ENCODE measurements at regions not wholly inside any gene's neighbourhood (a gene's known extent, or its start where the extent isn't known, plus 50 kb on each side); places are given as distances from the start of the nearest gene placed in this dataset.

DNA sequence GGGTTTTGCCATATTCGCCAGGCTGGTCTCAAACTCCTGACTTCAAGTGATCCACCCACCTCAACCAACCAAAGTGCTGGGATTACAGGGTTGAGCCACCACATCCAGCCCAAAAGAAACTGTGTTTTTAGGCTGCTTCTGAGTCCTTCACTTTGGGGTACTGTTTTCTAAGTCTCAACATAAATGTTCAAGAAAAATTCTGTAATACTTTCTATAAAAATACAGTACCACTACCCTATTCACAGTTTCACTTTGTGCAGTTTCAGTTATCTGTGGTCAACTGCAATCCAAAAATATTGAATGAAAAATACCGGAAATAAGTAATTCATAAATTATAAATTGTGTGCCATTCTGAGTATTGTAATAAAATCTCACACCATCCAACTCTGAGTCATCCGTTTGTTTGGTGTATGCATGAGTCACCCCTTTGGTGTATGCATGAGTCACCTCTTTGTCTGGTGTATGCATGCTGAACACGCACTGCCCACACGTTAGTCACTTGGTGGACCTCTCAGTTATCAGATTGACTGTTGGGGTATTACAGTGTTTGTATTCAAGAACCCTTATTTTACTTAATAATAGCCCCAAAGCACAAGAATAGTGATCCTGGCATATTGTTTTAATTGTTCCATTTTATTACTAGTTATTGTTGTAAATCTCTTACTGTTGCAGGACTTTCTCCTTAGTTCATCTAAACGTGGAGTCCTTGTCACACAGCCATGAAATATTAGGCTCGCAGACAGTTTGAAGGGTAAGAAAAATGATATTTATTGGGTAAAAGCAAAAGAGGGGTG, 190.2 kb downstream of the FSCB start (continued):
- TF ChIP-seq, protein P1, sequence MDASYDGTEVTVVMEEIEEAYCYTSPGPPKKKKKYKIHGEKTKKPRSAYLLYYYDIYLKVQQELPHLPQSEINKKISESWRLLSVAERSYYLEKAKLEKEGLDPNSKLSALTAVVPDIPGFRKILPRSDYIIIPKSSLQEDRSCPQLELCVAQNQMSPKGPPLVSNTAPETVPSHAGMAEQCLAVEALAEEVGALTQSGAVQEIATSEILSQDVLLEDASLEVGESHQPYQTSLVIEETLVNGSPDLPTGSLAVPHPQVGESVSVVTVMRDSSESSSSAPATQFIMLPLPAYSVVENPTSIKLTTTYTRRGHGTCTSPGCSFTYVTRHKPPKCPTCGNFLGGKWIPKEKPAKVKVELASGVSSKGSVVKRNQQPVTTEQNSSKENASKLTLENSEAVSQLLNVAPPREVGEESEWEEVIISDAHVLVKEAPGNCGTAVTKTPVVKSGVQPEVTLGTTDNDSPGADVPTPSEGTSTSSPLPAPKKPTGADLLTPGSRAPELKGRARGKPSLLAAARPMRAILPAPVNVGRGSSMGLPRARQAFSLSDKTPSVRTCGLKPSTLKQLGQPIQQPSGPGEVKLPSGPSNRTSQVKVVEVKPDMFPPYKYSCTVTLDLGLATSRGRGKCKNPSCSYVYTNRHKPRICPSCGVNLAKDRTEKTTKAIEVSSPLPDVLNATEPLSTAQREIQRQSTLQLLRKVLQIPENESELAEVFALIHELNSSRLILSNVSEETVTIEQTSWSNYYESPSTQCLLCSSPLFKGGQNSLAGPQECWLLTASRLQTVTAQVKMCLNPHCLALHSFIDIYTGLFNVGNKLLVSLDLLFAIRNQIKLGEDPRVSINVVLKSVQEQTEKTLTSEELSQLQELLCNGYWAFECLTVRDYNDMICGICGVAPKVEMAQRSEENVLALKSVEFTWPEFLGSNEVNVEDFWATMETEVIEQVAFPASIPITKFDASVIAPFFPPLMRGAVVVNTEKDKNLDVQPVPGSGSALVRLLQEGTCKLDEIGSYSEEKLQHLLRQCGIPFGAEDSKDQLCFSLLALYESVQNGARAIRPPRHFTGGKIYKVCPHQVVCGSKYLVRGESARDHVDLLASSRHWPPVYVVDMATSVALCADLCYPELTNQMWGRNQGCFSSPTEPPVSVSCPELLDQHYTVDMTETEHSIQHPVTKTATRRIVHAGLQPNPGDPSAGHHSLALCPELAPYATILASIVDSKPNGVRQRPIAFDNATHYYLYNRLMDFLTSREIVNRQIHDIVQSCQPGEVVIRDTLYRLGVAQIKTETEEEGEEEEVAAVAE (CRISPR knock-in tag; IDR thresholded peaks at IDR 0.05; ENCODE audit: borderline replicate concordance), result 0 out of 2 replicates have a peak, but pooled peaks have one; percentile 33
- peak; percentile 59 for TF ChIP-seq ELF3 (CRISPR knock-in tag; IDR thresholded peaks at IDR 0.05)
- no peak for TF ChIP-seq MTA1 (CRISPR knock-in tag; IDR thresholded peaks at IDR 0.05; ENCODE audit: borderline replicate concordance)
- TF ChIP-seq, protein P2, sequence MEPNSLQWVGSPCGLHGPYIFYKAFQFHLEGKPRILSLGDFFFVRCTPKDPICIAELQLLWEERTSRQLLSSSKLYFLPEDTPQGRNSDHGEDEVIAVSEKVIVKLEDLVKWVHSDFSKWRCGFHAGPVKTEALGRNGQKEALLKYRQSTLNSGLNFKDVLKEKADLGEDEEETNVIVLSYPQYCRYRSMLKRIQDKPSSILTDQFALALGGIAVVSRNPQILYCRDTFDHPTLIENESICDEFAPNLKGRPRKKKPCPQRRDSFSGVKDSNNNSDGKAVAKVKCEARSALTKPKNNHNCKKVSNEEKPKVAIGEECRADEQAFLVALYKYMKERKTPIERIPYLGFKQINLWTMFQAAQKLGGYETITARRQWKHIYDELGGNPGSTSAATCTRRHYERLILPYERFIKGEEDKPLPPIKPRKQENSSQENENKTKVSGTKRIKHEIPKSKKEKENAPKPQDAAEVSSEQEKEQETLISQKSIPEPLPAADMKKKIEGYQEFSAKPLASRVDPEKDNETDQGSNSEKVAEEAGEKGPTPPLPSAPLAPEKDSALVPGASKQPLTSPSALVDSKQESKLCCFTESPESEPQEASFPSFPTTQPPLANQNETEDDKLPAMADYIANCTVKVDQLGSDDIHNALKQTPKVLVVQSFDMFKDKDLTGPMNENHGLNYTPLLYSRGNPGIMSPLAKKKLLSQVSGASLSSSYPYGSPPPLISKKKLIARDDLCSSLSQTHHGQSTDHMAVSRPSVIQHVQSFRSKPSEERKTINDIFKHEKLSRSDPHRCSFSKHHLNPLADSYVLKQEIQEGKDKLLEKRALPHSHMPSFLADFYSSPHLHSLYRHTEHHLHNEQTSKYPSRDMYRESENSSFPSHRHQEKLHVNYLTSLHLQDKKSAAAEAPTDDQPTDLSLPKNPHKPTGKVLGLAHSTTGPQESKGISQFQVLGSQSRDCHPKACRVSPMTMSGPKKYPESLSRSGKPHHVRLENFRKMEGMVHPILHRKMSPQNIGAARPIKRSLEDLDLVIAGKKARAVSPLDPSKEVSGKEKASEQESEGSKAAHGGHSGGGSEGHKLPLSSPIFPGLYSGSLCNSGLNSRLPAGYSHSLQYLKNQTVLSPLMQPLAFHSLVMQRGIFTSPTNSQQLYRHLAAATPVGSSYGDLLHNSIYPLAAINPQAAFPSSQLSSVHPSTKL (CRISPR knock-in tag; IDR thresholded peaks at IDR 0.05), result peak; percentile 88
- peak; percentile 94 for TF ChIP-seq JUND (CRISPR knock-in tag; IDR thresholded peaks at IDR 0.05)
- TF ChIP-seq FOXA3 (CRISPR knock-in tag; IDR thresholded peaks at IDR 0.05), result peak; percentile 68
- peak; percentile 100 for TF ChIP-seq FOSL2 (CRISPR knock-in tag; IDR thresholded peaks at IDR 0.05)
- no peak for TF ChIP-seq FOXP1 (IDR thresholded peaks at IDR 0.05)
- peak; percentile 45; the same call in 1 of the 2 replicates for TF ChIP-seq FOXP1 (CRISPR knock-in tag; IDR thresholded peaks at IDR 0.05)
- no peak for TF ChIP-seq TEAD2 (CRISPR knock-in tag; IDR thresholded peaks at IDR 0.05)
- peak; percentile 69 for TF ChIP-seq GATAD2A (CRISPR knock-in tag; IDR thresholded peaks at IDR 0.05)
- no peak for TF ChIP-seq ZSCAN9 (CRISPR knock-in tag; IDR thresholded peaks at IDR 0.05; ENCODE audit: borderline replicate concordance)
- TF ChIP-seq, protein P3, sequence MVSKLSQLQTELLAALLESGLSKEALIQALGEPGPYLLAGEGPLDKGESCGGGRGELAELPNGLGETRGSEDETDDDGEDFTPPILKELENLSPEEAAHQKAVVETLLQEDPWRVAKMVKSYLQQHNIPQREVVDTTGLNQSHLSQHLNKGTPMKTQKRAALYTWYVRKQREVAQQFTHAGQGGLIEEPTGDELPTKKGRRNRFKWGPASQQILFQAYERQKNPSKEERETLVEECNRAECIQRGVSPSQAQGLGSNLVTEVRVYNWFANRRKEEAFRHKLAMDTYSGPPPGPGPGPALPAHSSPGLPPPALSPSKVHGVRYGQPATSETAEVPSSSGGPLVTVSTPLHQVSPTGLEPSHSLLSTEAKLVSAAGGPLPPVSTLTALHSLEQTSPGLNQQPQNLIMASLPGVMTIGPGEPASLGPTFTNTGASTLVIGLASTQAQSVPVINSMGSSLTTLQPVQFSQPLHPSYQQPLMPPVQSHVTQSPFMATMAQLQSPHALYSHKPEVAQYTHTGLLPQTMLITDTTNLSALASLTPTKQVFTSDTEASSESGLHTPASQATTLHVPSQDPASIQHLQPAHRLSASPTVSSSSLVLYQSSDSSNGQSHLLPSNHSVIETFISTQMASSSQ (IDR thresholded peaks at IDR 0.05; ENCODE audit: low read depth), result no peak
- TF ChIP-seq, protein P3 (CRISPR knock-in tag; IDR thresholded peaks at IDR 0.05; ENCODE audit: borderline replicate concordance), result no peak
- no peak for TF ChIP-seq RAD21 (CRISPR knock-in tag; IDR thresholded peaks at IDR 0.05)
- TF ChIP-seq, protein P4, sequence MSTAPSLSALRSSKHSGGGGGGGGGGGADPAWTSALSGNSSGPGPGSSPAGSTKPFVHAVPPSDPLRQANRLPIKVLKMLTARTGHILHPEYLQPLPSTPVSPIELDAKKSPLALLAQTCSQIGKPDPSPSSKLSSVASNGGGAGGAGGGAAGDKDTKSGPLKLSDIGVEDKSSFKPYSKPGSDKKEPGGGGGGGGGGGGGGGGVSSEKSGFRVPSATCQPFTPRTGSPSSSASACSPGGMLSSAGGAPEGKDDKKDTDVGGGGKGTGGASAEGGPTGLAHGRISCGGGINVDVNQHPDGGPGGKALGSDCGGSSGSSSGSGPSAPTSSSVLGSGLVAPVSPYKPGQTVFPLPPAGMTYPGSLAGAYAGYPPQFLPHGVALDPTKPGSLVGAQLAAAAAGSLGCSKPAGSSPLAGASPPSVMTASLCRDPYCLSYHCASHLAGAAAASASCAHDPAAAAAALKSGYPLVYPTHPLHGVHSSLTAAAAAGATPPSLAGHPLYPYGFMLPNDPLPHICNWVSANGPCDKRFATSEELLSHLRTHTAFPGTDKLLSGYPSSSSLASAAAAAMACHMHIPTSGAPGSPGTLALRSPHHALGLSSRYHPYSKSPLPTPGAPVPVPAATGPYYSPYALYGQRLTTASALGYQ (CRISPR knock-in tag; IDR thresholded peaks at IDR 0.05), result no peak
- TF ChIP-seq SOX5 (CRISPR knock-in tag; IDR thresholded peaks at IDR 0.05; ENCODE audit: borderline replicate concordance), result peak; percentile 79; the same call in 1 of the 2 replicates
